MV-4-11 (cell line): ENCODE measurements at regions not wholly inside any gene's neighbourhood (a gene's known extent, or its start where the extent isn't known, plus 50 kb on each side); places are given as distances from the start of the nearest gene placed in this dataset.

Source experiments
- DNase-seq: peaks from one replicate; lab custom pipeline; 2025; lab: John Stamatoyannopoulos, UW

- no peak for DNase-seq
Measured at GRCh38 chr6:22883061-22883717, 313.8 kb downstream of the HDGFL1 start.

- DNase-seq = no peak
Measured at GRCh38 chr6:22884456-22884855, 315.1 kb downstream of the HDGFL1 start.

- peak; percentile 78 for DNase-seq
Measured at GRCh38 chr6:22886650-22887581, 317.6 kb downstream of the HDGFL1 start.

GRCh38 chr6:22888163-22888752 lies 318.9 kb downstream of the HDGFL1 start:
- no peak for DNase-seq

- DNase-seq = no peak
Measured at GRCh38 chr6:22891934-22892333, 322.6 kb downstream of the HDGFL1 start.

- peak; percentile 29 for DNase-seq
Measured at GRCh38 chr6:22892452-22892851, 323.1 kb downstream of the HDGFL1 start.

GRCh38 chr6:22896696-22897095 lies 327.3 kb downstream of the HDGFL1 start:
- no peak for DNase-seq

- no peak for DNase-seq
Measured at GRCh38 chr6:22899426-22899825, 330.1 kb downstream of the HDGFL1 start.

- no peak for DNase-seq
Measured at GRCh38 chr6:22903826-22904225, 334.5 kb downstream of the HDGFL1 start.

GRCh38 chr6:22904431-22904830 lies 335.1 kb downstream of the HDGFL1 start:
- DNase-seq = no peak

GRCh38 chr6:22906091-22906549 lies 336.8 kb downstream of the HDGFL1 start:
- DNase-seq = no peak

- no peak for DNase-seq
Measured at GRCh38 chr6:22907085-22907484, 337.7 kb downstream of the HDGFL1 start.

- no peak for DNase-seq
Measured at GRCh38 chr6:22910370-22910769, 341.0 kb downstream of the HDGFL1 start.

- no peak for DNase-seq
Measured at GRCh38 chr6:22913612-22914011, 344.2 kb downstream of the HDGFL1 start.

- DNase-seq = no peak
Measured at GRCh38 chr6:22917344-22917743, 348.0 kb downstream of the HDGFL1 start.

- DNase-seq = no peak
Measured at GRCh38 chr6:22921828-22922227, 352.5 kb downstream of the HDGFL1 start.

GRCh38 chr6:22925304-22925835 lies 356.0 kb downstream of the HDGFL1 start:
- DNase-seq = no peak

GRCh38 chr6:22925920-22926789 lies 356.8 kb downstream of the HDGFL1 start:
- no peak for DNase-seq

- no peak for DNase-seq
Measured at GRCh38 chr6:22926790-22927354, 357.5 kb downstream of the HDGFL1 start.

- no peak for DNase-seq
Measured at GRCh38 chr6:22928775-22929174, 359.4 kb downstream of the HDGFL1 start.

GRCh38 chr6:22929311-22929985 lies 360.1 kb downstream of the HDGFL1 start:
- DNase-seq = peak; percentile 47
